ENCODE measurements at regions not wholly inside any gene's neighbourhood (a gene's known extent, or its start where the extent isn't known, plus 50 kb on each side); places are given as distances from the start of the nearest gene placed in this dataset.

DNA sequence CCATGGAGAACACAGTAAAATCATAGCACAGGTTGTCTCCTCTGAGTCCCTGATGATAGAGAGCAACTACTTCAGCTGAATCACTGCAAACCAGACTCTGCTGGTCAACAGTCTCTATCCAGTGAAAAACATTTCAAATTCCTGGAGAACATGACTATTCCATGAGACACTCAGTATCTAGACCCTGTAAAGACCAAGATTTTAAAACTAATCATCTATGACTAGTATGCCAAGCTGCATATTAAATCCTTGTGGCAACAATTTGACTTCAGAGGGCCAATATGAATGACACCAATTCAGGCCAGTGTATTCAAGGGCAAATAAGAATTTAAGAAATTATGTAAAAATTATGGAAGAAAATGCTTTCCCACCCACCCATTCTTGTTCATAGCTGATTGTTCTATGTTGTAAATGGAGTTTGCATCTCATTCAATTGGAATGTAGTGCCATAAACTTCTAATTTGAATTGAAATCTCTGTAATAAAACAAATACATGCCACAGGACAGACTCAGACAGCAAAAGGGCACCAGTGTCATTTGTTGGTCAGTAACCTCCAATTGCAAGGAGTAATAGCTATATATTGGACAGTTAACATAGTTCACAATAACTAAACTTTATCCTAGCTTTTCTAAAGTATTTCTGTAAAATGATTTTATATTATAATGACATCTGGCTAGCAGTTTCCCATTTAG lies 80.1 kb upstream of the LPAR1 start:
- Histone ChIP-seq H3K4me3 (replicated peaks; ENCODE audit: insufficient read depth, low read length) (no peak overlapping the region), H3K27me3 (ENCODE audit: insufficient read depth, poor library complexity, severe bottlenecking) (no peaks in the 10 kb centered on the region), H3K27ac (replicated peaks) (no peak overlapping the region)
- no peak for DNase-seq (ENCODE audit: low read depth in 1 of 2, low spot score in 1 of 2)
- TF ChIP-seq, protein P1, sequence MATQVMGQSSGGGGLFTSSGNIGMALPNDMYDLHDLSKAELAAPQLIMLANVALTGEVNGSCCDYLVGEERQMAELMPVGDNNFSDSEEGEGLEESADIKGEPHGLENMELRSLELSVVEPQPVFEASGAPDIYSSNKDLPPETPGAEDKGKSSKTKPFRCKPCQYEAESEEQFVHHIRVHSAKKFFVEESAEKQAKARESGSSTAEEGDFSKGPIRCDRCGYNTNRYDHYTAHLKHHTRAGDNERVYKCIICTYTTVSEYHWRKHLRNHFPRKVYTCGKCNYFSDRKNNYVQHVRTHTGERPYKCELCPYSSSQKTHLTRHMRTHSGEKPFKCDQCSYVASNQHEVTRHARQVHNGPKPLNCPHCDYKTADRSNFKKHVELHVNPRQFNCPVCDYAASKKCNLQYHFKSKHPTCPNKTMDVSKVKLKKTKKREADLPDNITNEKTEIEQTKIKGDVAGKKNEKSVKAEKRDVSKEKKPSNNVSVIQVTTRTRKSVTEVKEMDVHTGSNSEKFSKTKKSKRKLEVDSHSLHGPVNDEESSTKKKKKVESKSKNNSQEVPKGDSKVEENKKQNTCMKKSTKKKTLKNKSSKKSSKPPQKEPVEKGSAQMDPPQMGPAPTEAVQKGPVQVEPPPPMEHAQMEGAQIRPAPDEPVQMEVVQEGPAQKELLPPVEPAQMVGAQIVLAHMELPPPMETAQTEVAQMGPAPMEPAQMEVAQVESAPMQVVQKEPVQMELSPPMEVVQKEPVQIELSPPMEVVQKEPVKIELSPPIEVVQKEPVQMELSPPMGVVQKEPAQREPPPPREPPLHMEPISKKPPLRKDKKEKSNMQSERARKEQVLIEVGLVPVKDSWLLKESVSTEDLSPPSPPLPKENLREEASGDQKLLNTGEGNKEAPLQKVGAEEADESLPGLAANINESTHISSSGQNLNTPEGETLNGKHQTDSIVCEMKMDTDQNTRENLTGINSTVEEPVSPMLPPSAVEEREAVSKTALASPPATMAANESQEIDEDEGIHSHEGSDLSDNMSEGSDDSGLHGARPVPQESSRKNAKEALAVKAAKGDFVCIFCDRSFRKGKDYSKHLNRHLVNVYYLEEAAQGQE (IDR thresholded peaks at IDR 0.05; ENCODE audit: insufficient replicate concordance, low read depth) = no peak
- TF ChIP-seq GABPA (IDR thresholded peaks at IDR 0.05; ENCODE audit: low read depth) (no peak), SPI1 (IDR thresholded peaks at IDR 0.05; ENCODE audit: borderline replicate concordance, low read depth) (no peak), POLR2AphosphoS5 (IDR thresholded peaks at IDR 0.05; ENCODE audit: low read depth) (no peak)
- TF ChIP-seq, protein P2, sequence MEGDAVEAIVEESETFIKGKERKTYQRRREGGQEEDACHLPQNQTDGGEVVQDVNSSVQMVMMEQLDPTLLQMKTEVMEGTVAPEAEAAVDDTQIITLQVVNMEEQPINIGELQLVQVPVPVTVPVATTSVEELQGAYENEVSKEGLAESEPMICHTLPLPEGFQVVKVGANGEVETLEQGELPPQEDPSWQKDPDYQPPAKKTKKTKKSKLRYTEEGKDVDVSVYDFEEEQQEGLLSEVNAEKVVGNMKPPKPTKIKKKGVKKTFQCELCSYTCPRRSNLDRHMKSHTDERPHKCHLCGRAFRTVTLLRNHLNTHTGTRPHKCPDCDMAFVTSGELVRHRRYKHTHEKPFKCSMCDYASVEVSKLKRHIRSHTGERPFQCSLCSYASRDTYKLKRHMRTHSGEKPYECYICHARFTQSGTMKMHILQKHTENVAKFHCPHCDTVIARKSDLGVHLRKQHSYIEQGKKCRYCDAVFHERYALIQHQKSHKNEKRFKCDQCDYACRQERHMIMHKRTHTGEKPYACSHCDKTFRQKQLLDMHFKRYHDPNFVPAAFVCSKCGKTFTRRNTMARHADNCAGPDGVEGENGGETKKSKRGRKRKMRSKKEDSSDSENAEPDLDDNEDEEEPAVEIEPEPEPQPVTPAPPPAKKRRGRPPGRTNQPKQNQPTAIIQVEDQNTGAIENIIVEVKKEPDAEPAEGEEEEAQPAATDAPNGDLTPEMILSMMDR (IDR thresholded peaks at IDR 0.05; ENCODE audit: insufficient read depth, low read length) = no peak

DNA sequence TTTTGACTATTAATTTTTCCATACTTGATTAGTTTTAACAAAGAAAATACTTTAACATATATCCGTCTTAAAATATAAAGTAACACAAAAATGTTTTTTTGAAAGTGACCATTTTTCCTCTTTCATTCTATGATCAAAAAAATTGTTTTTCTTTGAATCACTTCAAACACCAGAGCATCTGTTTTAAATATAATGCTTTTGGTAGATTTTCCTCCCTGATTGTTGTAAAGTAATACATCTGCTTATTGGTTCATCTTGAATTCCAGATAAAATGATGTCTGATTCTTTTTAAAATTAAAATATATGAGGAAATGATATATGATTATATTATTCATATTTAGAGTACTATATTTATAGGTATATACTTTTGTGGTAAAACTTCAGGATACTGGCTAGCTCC lies 76.2 kb upstream of the LPAR1 start:
- Histone ChIP-seq H3K27me3 (ENCODE audit: insufficient read depth, poor library complexity, severe bottlenecking) (no peaks in the 10 kb centered on the region), H3K4me3 (replicated peaks; ENCODE audit: insufficient read depth, low read length) (no peak overlapping the region), H3K27ac (replicated peaks) (no peak overlapping the region)
- TF ChIP-seq, protein P1 (IDR thresholded peaks at IDR 0.05; ENCODE audit: insufficient replicate concordance, low read depth) = no peak
- TF ChIP-seq POLR2AphosphoS5 (IDR thresholded peaks at IDR 0.05; ENCODE audit: low read depth) (no peak), GABPA (IDR thresholded peaks at IDR 0.05; ENCODE audit: low read depth) (no peak), SPI1 (IDR thresholded peaks at IDR 0.05; ENCODE audit: borderline replicate concordance, low read depth) (no peak)
- TF ChIP-seq, protein P2 (IDR thresholded peaks at IDR 0.05; ENCODE audit: insufficient read depth, low read length) = no peak
- DNase-seq (ENCODE audit: low read depth in 1 of 2, low spot score in 1 of 2) = no peak

DNA sequence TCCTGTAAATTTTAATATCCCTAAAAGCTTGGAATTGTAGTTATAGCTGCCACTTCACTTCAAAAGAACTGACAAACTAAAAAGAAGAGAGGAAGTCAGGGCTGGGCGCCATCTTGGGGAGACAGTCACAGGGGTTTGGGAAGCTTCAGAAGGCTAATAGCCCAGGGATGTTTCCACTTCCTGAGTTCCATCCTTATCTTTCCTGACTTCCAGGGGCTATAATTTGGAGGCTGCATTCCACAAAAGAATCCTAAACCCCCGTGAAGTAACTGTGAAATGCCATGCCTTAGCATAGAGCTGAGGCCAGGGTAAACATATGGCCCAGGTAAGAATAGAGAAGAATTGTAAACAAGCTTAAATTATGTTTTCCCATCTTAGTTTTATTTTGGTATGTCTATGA lies 75.4 kb upstream of the LPAR1 start:
- Histone ChIP-seq H3K27me3 (ENCODE audit: insufficient read depth, poor library complexity, severe bottlenecking) (no peaks in the 10 kb centered on the region), H3K4me3 (replicated peaks; ENCODE audit: insufficient read depth, low read length) (no peak overlapping the region), H3K27ac (replicated peaks) (no peak overlapping the region)
- no peak for DNase-seq (ENCODE audit: low read depth in 1 of 2, low spot score in 1 of 2)
- TF ChIP-seq, protein P2 (IDR thresholded peaks at IDR 0.05; ENCODE audit: insufficient read depth, low read length) = no peak
- TF ChIP-seq GABPA (IDR thresholded peaks at IDR 0.05; ENCODE audit: low read depth) = no peak
- TF ChIP-seq SPI1 (IDR thresholded peaks at IDR 0.05; ENCODE audit: borderline replicate concordance, low read depth) = no peak
- TF ChIP-seq, protein P1 (IDR thresholded peaks at IDR 0.05; ENCODE audit: insufficient replicate concordance, low read depth) = no peak
- TF ChIP-seq POLR2AphosphoS5 (IDR thresholded peaks at IDR 0.05; ENCODE audit: low read depth) = no peak

Measured in HL-60 (cell line).